Karpas-422 (cell line): ENCODE measurements at regions not wholly inside any gene's neighbourhood (a gene's known extent, or its start where the extent isn't known, plus 50 kb on each side); places are given as distances from the start of the nearest gene placed in this dataset.

Source experiments
- DNase-seq: peaks from one replicate; pipeline ENCODE4 v3.0.0-alpha.2; 2015
- H2AFZ ChIP-seq: fragments of 200-600 bp; sonication (generic); 2 replicates; pipeline ENCODE4 v1.6.1; 2014; ENCODE audit warnings: antibody characterized with exemption, low read length, mixed read lengths
- H3K27ac ChIP-seq: fragments of 200-600 bp; sonication (generic); 2 replicates; pipeline ENCODE4 v1.5.1; 2014; ENCODE audit warnings: mild to moderate bottlenecking, low read length, moderate library complexity
- H3K27me3 ChIP-seq: fragments of 200-600 bp; sonication (generic); 2 replicates; pipeline ENCODE4 v1.6.1; 2014; ENCODE audit warnings: low read length, mixed read lengths
- H3K36me3 ChIP-seq: fragments of 200-600 bp; sonication (generic); 2 replicates; pipeline ENCODE4 v1.6.1; 2014; ENCODE audit warnings: low read length, mixed read lengths; ENCODE audit not compliant: insufficient read depth
- H3K4me1 ChIP-seq: fragments of 200-600 bp; sonication (generic); 2 replicates; pipeline ENCODE4 v1.6.1; 2014; ENCODE audit warnings: mild to moderate bottlenecking, low read length, mixed read lengths
- H3K4me2 ChIP-seq: fragments of 200-600 bp; sonication (generic); 2 replicates; pipeline ENCODE4 v1.6.1; 2014; ENCODE audit warnings: low read length, low read depth, mild to moderate bottlenecking; ENCODE audit not compliant: poor library complexity, severe bottlenecking
- H3K4me3 ChIP-seq: fragments of 200-600 bp; sonication (generic); 2 replicates; pipeline ENCODE4 v1.5.1; 2014; ENCODE audit warnings: mild to moderate bottlenecking, antibody characterized with exemption, low read length, mixed read lengths
- H3K79me2 ChIP-seq: fragments of 200-600 bp; sonication (generic); 2 replicates; pipeline ENCODE4 v1.6.1; 2014; ENCODE audit warnings: mild to moderate bottlenecking, low read length, mixed read lengths
- H3K9ac ChIP-seq: fragments of 200-600 bp; sonication (generic); 2 replicates; pipeline ENCODE4 v1.6.0; 2014; ENCODE audit warnings: low read length
- H3K9me2 ChIP-seq: fragments of 200-600 bp; sonication (generic), shearing (Covaris generic); replicated peaks from 2 replicates; pipeline ENCODE4 v1.6.0; 2014; ENCODE audit warnings: mild to moderate bottlenecking, low read length, moderate library complexity; ENCODE audit not compliant: insufficient read depth
- H3K9me3 ChIP-seq: fragments of 300-700, 200-600 bp; sonication (generic); 2 replicates; pipeline ENCODE4 v1.6.1; 2014; ENCODE audit warnings: low read length, mixed read lengths
- H4K20me1 ChIP-seq: fragments of 200-600 bp; sonication (generic); 2 replicates; pipeline ENCODE4 v1.6.1; 2014; ENCODE audit warnings: mild to moderate bottlenecking, antibody characterized with exemption, low read length, low read depth; ENCODE audit not compliant: insufficient read depth

GRCh38 chr14:95597784-95598211 is 62.9 kb downstream of the GLRX5 start:
- H3K4me1 ChIP-seq, result peaks cover 8% of the 10 kb centered on the region
- H3K4me3 ChIP-seq, result no peak overlapping the region; the same call in 1 of the 2 replicates
- peak overlapping the region; percentile 55; the same call in 1 of the 2 replicates for H2AFZ ChIP-seq
- no peaks in the 10 kb centered on the region for H3K27me3 ChIP-seq
- H3K79me2 ChIP-seq, result no peaks in the 10 kb centered on the region
- H3K36me3 ChIP-seq, result no peaks in the 10 kb centered on the region
- H3K4me2 ChIP-seq, result peak overlapping the region; percentile 41
- no peak for DNase-seq
- H3K9ac ChIP-seq, result peak overlapping the region; percentile 24
- H3K9me2 ChIP-seq, result no peaks in the 10 kb centered on the region
- H3K27ac ChIP-seq, result no peak overlapping the region
- H4K20me1 ChIP-seq, result no peaks in the 10 kb centered on the region
- no peaks in the 10 kb centered on the region for H3K9me3 ChIP-seq

GRCh38 chr14:95601650-95602049 is 66.8 kb downstream of the GLRX5 start:
- Histone ChIP-seq H3K4me2 (no peak overlapping the region), H3K79me2 (no peaks in the 10 kb centered on the region), H3K9me2 (no peaks in the 10 kb centered on the region), H3K27me3 (no peaks in the 10 kb centered on the region), H3K9me3 (no peaks in the 10 kb centered on the region), H3K4me3 (no peak overlapping the region), H2AFZ (no peak overlapping the region), H3K36me3 (no peaks in the 10 kb centered on the region), H3K27ac (no peak overlapping the region), H3K4me1 (peaks cover 8% of the 10 kb centered on the region), H4K20me1 (no peaks in the 10 kb centered on the region), H3K9ac (no peak overlapping the region)
- DNase-seq, result no peak

GRCh38 chr14:95603415-95603814 is 68.6 kb downstream of the GLRX5 start:
- H2AFZ ChIP-seq, result no peak overlapping the region
- no peak overlapping the region for H3K4me2 ChIP-seq
- H3K9me2 ChIP-seq, result no peaks in the 10 kb centered on the region
- no peaks in the 10 kb centered on the region for H3K4me1 ChIP-seq
- DNase-seq, result no peak
- no peak overlapping the region for H3K4me3 ChIP-seq
- no peak overlapping the region for H3K9ac ChIP-seq
- no peaks in the 10 kb centered on the region for H3K79me2 ChIP-seq
- no peaks in the 10 kb centered on the region for H3K27me3 ChIP-seq
- H3K36me3 ChIP-seq, result no peaks in the 10 kb centered on the region
- no peaks in the 10 kb centered on the region for H4K20me1 ChIP-seq
- H3K9me3 ChIP-seq, result no peaks in the 10 kb centered on the region
- no peak overlapping the region for H3K27ac ChIP-seq

GRCh38 chr14:95606266-95606665 is 71.4 kb downstream of the GLRX5 start:
- Histone ChIP-seq H2AFZ (no peak overlapping the region), H3K9me2 (no peaks in the 10 kb centered on the region), H3K36me3 (no peaks in the 10 kb centered on the region), H3K27ac (no peak overlapping the region), H3K4me1 (no peaks in the 10 kb centered on the region), H3K27me3 (no peaks in the 10 kb centered on the region), H3K9ac (no peak overlapping the region), H4K20me1 (no peaks in the 10 kb centered on the region), H3K79me2 (no peaks in the 10 kb centered on the region), H3K9me3 (no peaks in the 10 kb centered on the region), H3K4me2 (no peak overlapping the region), H3K4me3 (no peak overlapping the region)
- no peak for DNase-seq

- H3K9ac ChIP-seq, result no peak overlapping the region
- H3K79me2 ChIP-seq, result no peaks in the 10 kb centered on the region
Observed at GRCh38 chr14:95608637-95609235, 73.9 kb downstream of the GLRX5 start.

GRCh38 chr14:95609398-95609990 is 74.6 kb downstream of the GLRX5 start:
- Histone ChIP-seq H3K9me3 (no peaks in the 10 kb centered on the region), H2AFZ (no peak overlapping the region), H3K4me2 (no peak overlapping the region), H3K9ac (no peak overlapping the region), H3K79me2 (no peaks in the 10 kb centered on the region), H3K4me3 (no peak overlapping the region), H3K9me2 (no peaks in the 10 kb centered on the region), H3K27me3 (no peaks in the 10 kb centered on the region), H3K36me3 (no peaks in the 10 kb centered on the region), H3K27ac (no peak overlapping the region), H4K20me1 (no peaks in the 10 kb centered on the region), H3K4me1 (peaks cover 4% of the 10 kb centered on the region)
- DNase-seq, result peak; percentile 89

More at GRCh38 chr14:95608637-95609235, 73.9 kb downstream of the GLRX5 start:
- H3K4me3 ChIP-seq, result no peak overlapping the region
- no peak for DNase-seq
- no peaks in the 10 kb centered on the region for H4K20me1 ChIP-seq
- H3K27ac ChIP-seq, result no peak overlapping the region
- H3K4me2 ChIP-seq, result no peak overlapping the region
- H3K4me1 ChIP-seq, result peaks cover 4% of the 10 kb centered on the region
- H3K9me3 ChIP-seq, result no peaks in the 10 kb centered on the region
- no peaks in the 10 kb centered on the region for H3K36me3 ChIP-seq
- H3K27me3 ChIP-seq, result no peaks in the 10 kb centered on the region
- no peaks in the 10 kb centered on the region for H3K9me2 ChIP-seq
- H2AFZ ChIP-seq, result no peak overlapping the region

- Histone ChIP-seq H3K27ac (no peak overlapping the region), H3K4me2 (no peak overlapping the region), H3K4me3 (no peak overlapping the region), H4K20me1 (no peaks in the 10 kb centered on the region), H3K79me2 (no peaks in the 10 kb centered on the region), H3K9me2 (no peaks in the 10 kb centered on the region), H2AFZ (no peak overlapping the region), H3K27me3 (no peaks in the 10 kb centered on the region), H3K9ac (no peak overlapping the region), H3K36me3 (no peaks in the 10 kb centered on the region), H3K9me3 (no peaks in the 10 kb centered on the region), H3K4me1 (peaks cover 4% of the 10 kb centered on the region)
- peak; percentile 56 for DNase-seq
Observed at GRCh38 chr14:95611293-95611880, 74.8 kb upstream of the TCL1B start.

- Histone ChIP-seq H3K4me1 (peaks cover 4% of the 10 kb centered on the region), H3K27me3 (no peaks in the 10 kb centered on the region), H3K9ac (no peak overlapping the region), H4K20me1 (no peaks in the 10 kb centered on the region), H3K79me2 (no peaks in the 10 kb centered on the region), H3K36me3 (no peaks in the 10 kb centered on the region), H3K27ac (no peak overlapping the region), H2AFZ (no peak overlapping the region), H3K9me3 (no peaks in the 10 kb centered on the region), H3K4me3 (no peak overlapping the region), H3K4me2 (no peak overlapping the region), H3K9me2 (no peaks in the 10 kb centered on the region)
- DNase-seq, result peak; percentile 66
Observed at GRCh38 chr14:95614349-95614748, 71.9 kb upstream of the TCL1B start.
